ENCODE measurements at regions not wholly inside any gene's neighbourhood (a gene's known extent, or its start where the extent isn't known, plus 50 kb on each side); places are given as distances from the start of the nearest gene placed in this dataset.

- DNase-seq (ENCODE audit: low spot score): no peak
These were observed 52.9 kb downstream of the FRMPD3 start for GRCh38 chrX:107502316-107502715.

GRCh38 chrX:107504006-107504405 lies 54.6 kb downstream of the FRMPD3 start:
- no peak for DNase-seq (ENCODE audit: low spot score)

- DNase-seq (ENCODE audit: low spot score): no peak
These were observed 55.8 kb downstream of the FRMPD3 start for GRCh38 chrX:107505223-107505622.

GRCh38 chrX:107506596-107507031 lies 57.2 kb downstream of the FRMPD3 start:
- DNase-seq (ENCODE audit: low spot score): no peak

- no peak for DNase-seq (ENCODE audit: low spot score)
These were observed 57.8 kb downstream of the FRMPD3 start for GRCh38 chrX:107507093-107507743.

- no peak for DNase-seq (ENCODE audit: low spot score)
These were observed 58.3 kb downstream of the FRMPD3 start for GRCh38 chrX:107507744-107508117.

- DNase-seq (ENCODE audit: low spot score): no peak
These were observed 59.5 kb downstream of the FRMPD3 start for GRCh38 chrX:107508925-107509324.

GRCh38 chrX:107514944-107515343 lies 65.5 kb downstream of the FRMPD3 start:
- no peak for DNase-seq (ENCODE audit: low spot score)

- no peak for DNase-seq (ENCODE audit: low spot score)
These were observed 72.6 kb downstream of the FRMPD3 start for GRCh38 chrX:107521877-107522586.

GRCh38 chrX:107522901-107523300 lies 73.4 kb downstream of the FRMPD3 start:
- DNase-seq (ENCODE audit: low spot score): no peak

GRCh38 chrX:107526141-107526540 lies 76.7 kb downstream of the FRMPD3 start:
- no peak for DNase-seq (ENCODE audit: low spot score)

- no peak for DNase-seq (ENCODE audit: low spot score)
These were observed 80.7 kb downstream of the FRMPD3 start for GRCh38 chrX:107530141-107530540.

- peak; percentile 7 for DNase-seq (ENCODE audit: low spot score)
These were observed 88.4 kb downstream of the FRMPD3 start for GRCh38 chrX:107537815-107538214.

- DNase-seq (ENCODE audit: low spot score): no peak
These were observed 87.1 kb upstream of the PRPS1 start for GRCh38 chrX:107541244-107541643.

GRCh38 chrX:107542040-107542439 lies 86.3 kb upstream of the PRPS1 start:
- no peak for DNase-seq (ENCODE audit: low spot score)

GRCh38 chrX:107542500-107542899 lies 85.8 kb upstream of the PRPS1 start:
- no peak for DNase-seq (ENCODE audit: low spot score)

GRCh38 chrX:107547621-107548020 lies 80.7 kb upstream of the PRPS1 start:
- DNase-seq (ENCODE audit: low spot score): no peak

- DNase-seq (ENCODE audit: low spot score): no peak
These were observed 79.5 kb upstream of the PRPS1 start for GRCh38 chrX:107548775-107549174.

- no peak for DNase-seq (ENCODE audit: low spot score)
These were observed 78.8 kb upstream of the PRPS1 start for GRCh38 chrX:107549504-107549903.

GRCh38 chrX:107551546-107551945 lies 76.8 kb upstream of the PRPS1 start:
- no peak for DNase-seq (ENCODE audit: low spot score)

GRCh38 chrX:107552930-107553329 lies 75.4 kb upstream of the PRPS1 start:
- no peak for DNase-seq (ENCODE audit: low spot score)

- no peak for DNase-seq (ENCODE audit: low spot score)
These were observed 71.3 kb upstream of the PRPS1 start for GRCh38 chrX:107556967-107557366.

- no peak for DNase-seq (ENCODE audit: low spot score)
These were observed 68.8 kb upstream of the PRPS1 start for GRCh38 chrX:107559506-107559905.

GRCh38 chrX:107560041-107560440 lies 68.3 kb upstream of the PRPS1 start:
- no peak for DNase-seq (ENCODE audit: low spot score)

Data from A172 (cell line).